ENCODE measurements at regions not wholly inside any gene's neighbourhood (a gene's known extent, or its start where the extent isn't known, plus 50 kb on each side); places are given as distances from the start of the nearest gene placed in this dataset.

DNA sequence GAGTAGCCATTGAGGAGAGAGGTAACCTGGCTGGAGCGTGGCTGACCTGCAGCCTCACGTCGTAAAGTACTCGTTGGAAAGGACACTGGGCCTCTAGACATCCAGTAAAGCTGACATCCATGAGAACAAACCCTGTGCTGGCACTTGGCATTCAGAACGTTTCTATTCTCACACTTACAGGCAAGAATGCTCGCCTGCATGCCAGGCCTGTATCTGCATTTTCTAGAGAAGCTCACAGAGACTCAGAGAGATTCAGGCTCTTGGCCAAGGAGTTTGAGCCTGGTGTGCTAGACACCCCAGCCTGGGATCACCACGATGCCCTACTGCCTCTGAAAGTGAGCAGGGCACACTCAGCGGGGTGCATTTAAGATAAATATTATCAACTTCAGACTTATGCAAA is 379.8 kb upstream of the CDH4 start:
- no peak for DNase-seq (ENCODE audit: low read depth)
- TF ChIP-seq, protein P1, sequence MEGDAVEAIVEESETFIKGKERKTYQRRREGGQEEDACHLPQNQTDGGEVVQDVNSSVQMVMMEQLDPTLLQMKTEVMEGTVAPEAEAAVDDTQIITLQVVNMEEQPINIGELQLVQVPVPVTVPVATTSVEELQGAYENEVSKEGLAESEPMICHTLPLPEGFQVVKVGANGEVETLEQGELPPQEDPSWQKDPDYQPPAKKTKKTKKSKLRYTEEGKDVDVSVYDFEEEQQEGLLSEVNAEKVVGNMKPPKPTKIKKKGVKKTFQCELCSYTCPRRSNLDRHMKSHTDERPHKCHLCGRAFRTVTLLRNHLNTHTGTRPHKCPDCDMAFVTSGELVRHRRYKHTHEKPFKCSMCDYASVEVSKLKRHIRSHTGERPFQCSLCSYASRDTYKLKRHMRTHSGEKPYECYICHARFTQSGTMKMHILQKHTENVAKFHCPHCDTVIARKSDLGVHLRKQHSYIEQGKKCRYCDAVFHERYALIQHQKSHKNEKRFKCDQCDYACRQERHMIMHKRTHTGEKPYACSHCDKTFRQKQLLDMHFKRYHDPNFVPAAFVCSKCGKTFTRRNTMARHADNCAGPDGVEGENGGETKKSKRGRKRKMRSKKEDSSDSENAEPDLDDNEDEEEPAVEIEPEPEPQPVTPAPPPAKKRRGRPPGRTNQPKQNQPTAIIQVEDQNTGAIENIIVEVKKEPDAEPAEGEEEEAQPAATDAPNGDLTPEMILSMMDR (conservative IDR thresholded peaks at IDR 0.05; ENCODE audit: low read length): no peak
- H3K4me3 ChIP-seq (ENCODE audit: low read length): no peak overlapping the region

DNA sequence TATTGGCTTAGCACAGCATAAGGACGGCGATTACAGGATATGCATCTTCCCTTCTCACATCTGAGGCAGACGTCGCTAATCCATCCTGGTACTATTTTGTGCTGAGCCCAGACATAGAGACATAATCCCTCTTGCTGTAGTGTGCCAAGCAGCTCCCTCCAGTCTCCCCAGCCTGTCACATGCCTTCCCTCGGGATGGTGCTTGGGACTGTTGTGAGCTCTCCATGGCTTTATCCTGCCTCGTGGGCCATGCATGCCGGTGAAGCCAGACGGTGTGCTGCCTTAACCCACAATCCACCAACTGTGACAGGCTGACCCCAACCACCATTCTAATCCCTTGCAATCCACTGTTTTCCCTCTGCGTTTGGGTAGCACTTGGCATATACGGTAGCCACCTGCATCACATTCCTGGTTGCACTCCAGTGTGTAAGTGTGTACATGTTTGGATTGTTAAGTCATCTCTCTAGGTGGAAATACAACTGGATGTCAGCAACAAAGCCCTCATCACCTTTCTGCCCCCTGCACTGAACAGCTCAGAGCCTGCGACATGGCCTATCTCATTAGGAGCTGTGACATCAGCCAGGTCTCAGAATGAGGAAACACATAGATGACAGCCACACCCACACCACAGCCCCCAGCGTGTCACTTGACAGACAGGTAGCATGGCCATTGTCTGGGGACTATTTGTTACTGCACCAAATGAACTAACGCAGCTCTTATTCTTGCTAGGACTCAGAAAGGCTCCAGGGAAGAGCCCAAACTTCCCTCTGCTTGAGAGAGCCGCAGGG is 374.8 kb upstream of the CDH4 start:
- TF ChIP-seq, protein P1 (conservative IDR thresholded peaks at IDR 0.05; ENCODE audit: low read length): no peak
- no peak for DNase-seq (ENCODE audit: low read depth)
- no peak overlapping the region for H3K4me3 ChIP-seq (ENCODE audit: low read length)

GRCh38 chr20:60882836-60883235 is 369.2 kb upstream of the CDH4 start:
- H3K4me3 ChIP-seq (ENCODE audit: low read length): no peak overlapping the region
- no peak for DNase-seq (ENCODE audit: low read depth)
- TF ChIP-seq, protein P1 (conservative IDR thresholded peaks at IDR 0.05; ENCODE audit: low read length): no peak

DNA sequence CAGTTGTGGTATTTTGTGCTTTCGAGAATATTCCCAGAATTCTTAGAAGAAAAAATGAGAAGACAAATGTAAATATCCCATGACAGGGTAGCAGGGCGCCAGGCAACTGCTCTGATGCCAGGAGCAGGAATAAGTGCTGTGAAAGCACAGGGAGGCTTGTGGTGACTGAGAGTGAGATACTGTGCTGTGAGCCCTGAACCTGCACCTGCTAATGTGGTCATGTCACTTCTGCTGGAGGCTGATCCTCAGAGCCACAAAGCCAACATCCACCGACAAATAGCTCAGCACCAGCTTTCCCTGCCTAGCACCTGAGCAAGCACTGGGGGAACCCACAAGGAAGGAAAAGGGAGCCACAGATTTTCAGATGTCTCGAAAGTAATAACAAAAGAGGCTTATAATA is 368.6 kb upstream of the CDH4 start:
- TF ChIP-seq, protein P1 (conservative IDR thresholded peaks at IDR 0.05; ENCODE audit: low read length): no peak
- DNase-seq (ENCODE audit: low read depth): no peak
- H3K4me3 ChIP-seq (ENCODE audit: low read length): no peak overlapping the region

DNA sequence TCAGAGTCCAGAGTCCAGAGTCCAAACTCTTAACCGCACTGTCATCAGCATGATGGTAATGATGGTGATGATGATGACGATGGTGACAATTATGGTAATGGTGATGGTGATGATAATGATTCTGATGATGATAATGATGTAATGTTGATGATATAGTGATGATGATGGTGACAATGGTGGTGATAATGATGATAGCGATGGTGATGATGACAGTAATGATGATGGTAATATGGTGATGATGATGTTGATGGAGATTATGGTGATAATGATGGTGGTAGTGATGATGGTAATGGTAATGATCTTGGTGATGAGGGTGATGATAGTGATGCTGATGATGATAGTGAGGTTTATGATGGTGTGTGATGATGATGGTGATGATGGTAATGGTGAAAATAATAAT is 367.8 kb upstream of the CDH4 start:
- no peak overlapping the region for H3K4me3 ChIP-seq (ENCODE audit: low read length)
- DNase-seq (ENCODE audit: low read depth): no peak
- TF ChIP-seq, protein P1 (conservative IDR thresholded peaks at IDR 0.05; ENCODE audit: low read length): no peak

GRCh38 chr20:60888771-60889170 is 363.3 kb upstream of the CDH4 start:
- H3K4me3 ChIP-seq (ENCODE audit: low read length): no peak overlapping the region
- TF ChIP-seq, protein P1 (conservative IDR thresholded peaks at IDR 0.05; ENCODE audit: low read length): no peak

DNA sequence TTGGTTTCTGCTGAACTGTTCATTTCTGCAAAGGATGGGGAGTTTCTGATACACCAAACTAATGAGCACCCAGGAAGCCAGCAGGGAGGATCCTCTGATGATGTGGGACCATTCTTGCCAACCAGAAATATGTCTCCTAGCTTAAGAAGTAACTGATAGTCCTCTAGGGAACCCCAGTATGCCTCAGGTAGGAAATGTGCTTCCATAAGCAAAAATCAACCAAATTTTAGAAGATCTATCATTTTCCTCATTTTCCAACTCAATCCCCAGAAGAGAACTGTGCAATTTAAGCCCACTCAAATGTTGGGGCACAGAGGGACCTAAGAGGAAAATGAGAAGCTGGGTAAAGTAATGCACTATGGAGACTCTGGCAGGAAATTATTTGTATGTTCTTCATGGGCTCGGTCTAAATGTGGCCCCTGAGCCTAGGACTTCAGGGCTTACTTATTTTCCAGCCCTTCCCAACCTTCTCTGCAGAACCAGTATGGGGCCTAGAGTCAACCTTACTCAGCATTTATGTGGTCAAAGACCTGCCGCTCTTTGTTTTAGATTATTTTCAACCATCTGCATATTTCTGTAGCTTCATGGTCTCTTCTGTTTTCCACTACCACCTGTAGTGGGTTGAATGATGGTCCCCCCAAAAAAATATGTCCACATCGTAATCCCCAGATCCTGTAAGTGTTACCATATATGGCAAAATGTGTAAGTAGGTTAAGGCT is 359.8 kb upstream of the CDH4 start:
- TF ChIP-seq, protein P1 (conservative IDR thresholded peaks at IDR 0.05; ENCODE audit: low read length): no peak
- DNase-seq (ENCODE audit: low read depth): no peak
- no peak overlapping the region for H3K4me3 ChIP-seq (ENCODE audit: low read length)

More at GRCh38 chr20:60888771-60889170, 363.3 kb upstream of the CDH4 start:
- DNase-seq (ENCODE audit: low read depth): no peak

All from AG10803 (cell line).